Panc1 (cell line): ENCODE measurements at regions not wholly inside any gene's neighbourhood (a gene's known extent, or its start where the extent isn't known, plus 50 kb on each side); places are given as distances from the start of the nearest gene placed in this dataset.

Source experiments
- ATAC-seq: fragments of 200-7000 bp; cut with Tn5 transposase; 2 replicates; pipeline ENCODE4 v1.9.1; 2020; ENCODE audit warnings: mild to moderate bottlenecking, moderate library complexity
- BruUV-seq: library from RNA; stranded (reverse); fragments of 400-500 nt; replicated peaks from 2 replicates; lab custom pipeline; 2021; lab: Mats Ljungman, UMichigan
- CTCF ChIA-PET: fragments of 300-600 bp; sonication (Branson Sonifier 250); formaldehyde crosslinking; loops from one replicate; lab custom pipeline; 2022; ENCODE audit warnings: antibody characterized with exemption; lab: Charles Lee
- POLR2A ChIA-PET: fragments of 300-600 bp; sonication (Branson Sonifier 250); formaldehyde crosslinking; loops from one replicate; lab custom pipeline; 2022; ENCODE audit warnings: antibody characterized with exemption; lab: Charles Lee
- DNase-seq: peaks from one replicate; pipeline ENCODE4 v3.0.0-alpha.2; 2010; ENCODE audit warnings: low read depth, low spot score
- H3K27ac ChIP-seq: 2 replicates; pipeline ENCODE4 v1.5.1; 2011; ENCODE audit warnings: mild to moderate bottlenecking, low read length, inconsistent platforms
- H3K27me3 ChIP-seq: fragments of 200-500 bp; sonication (Bioruptor generic); 2 replicates; pipeline ENCODE4 v1.6.0; 2014; ENCODE audit warnings: low read length, inconsistent platforms; ENCODE audit not compliant: control insufficient read depth, insufficient read depth
- H3K36me3 ChIP-seq: fragments of 200-500 bp; sonication (Bioruptor generic); 2 replicates; pipeline ENCODE4 v1.5.1; 2014; ENCODE audit warnings: inconsistent platforms, mild to moderate bottlenecking, low read length, moderate library complexity; ENCODE audit not compliant: control insufficient read depth, insufficient read depth
- H3K4me1 ChIP-seq: 2 replicates; pipeline ENCODE4 v1.5.1; 2011; ENCODE audit warnings: inconsistent platforms, mild to moderate bottlenecking, low read length, moderate library complexity; ENCODE audit not compliant: control insufficient read depth, insufficient read depth
- H3K4me3 ChIP-seq, 2 experiments: 2 replicates each; pipeline ENCODE4 v1.5.1; 2011 to 2012; ENCODE audit warnings: low read depth in 2 of 2, low read length in 2 of 2, mild to moderate bottlenecking in 2 of 2, inconsistent platforms in 1 of 2, moderate library complexity in 1 of 2
- H3K9me3 ChIP-seq: fragments of 200-500 bp; sonication (Bioruptor generic); 2 replicates; pipeline ENCODE4 v1.5.1; 2014; ENCODE audit warnings: low read depth, mild to moderate bottlenecking, inconsistent platforms, low read length, moderate library complexity; ENCODE audit not compliant: control insufficient read depth, insufficient read depth
- POLR2AphosphoS5 ChIP-seq: IDR thresholded peaks from 2 replicates; pipeline ENCODE4 v1.6.1; 2012; ENCODE audit warnings: mild to moderate bottlenecking, low read depth, low read length, moderate library complexity
- SIN3A ChIP-seq: IDR thresholded peaks from 2 replicates; pipeline ENCODE4 v1.6.1; 2012; ENCODE audit warnings: low read depth, mild to moderate bottlenecking, low read length, moderate library complexity, borderline replicate concordance; ENCODE audit not compliant: insufficient read depth
- TCF7L2 ChIP-seq: IDR thresholded peaks from 2 replicates; pipeline ENCODE4 v1.6.1; 2011; ENCODE audit warnings: mild to moderate bottlenecking, low read depth, low read length, inconsistent platforms
- in situ Hi-C: cut with HindIII; loops from 2 replicates; pipeline ENCODE4 v1.10.0; 2016; ENCODE audit warnings: low sequenced_read_pairs, low pct_unique_long_range_greater_than_20kb
- intact Hi-C: fragments of 100-400 bp; cut with micrococcal nuclease; formaldehyde crosslinking; loops from one replicate; pipeline ENCODE4 v1.10.0; 2022; ENCODE audit not compliant: unreplicated experiment
- TF ChIP-seq, protein P1 (sequence below), 2 experiments: IDR thresholded peaks; 2 replicates each; pipeline ENCODE4 v1.6.1; 2011 to 2012; ENCODE audit warnings: low read depth in 2 of 2, control low read depth in 1 of 2, low read length in 1 of 2, mild to moderate bottlenecking in 1 of 2, moderate library complexity in 1 of 2; ENCODE audit not compliant: insufficient read depth in 1 of 2
- TF ChIP-seq, protein P2 (sequence below): fragments of 450-650 bp; IDR thresholded peaks from 2 replicates; pipeline ENCODE4 v1.5.1; 2017; ENCODE audit warnings: mild to moderate bottlenecking

DNA sequence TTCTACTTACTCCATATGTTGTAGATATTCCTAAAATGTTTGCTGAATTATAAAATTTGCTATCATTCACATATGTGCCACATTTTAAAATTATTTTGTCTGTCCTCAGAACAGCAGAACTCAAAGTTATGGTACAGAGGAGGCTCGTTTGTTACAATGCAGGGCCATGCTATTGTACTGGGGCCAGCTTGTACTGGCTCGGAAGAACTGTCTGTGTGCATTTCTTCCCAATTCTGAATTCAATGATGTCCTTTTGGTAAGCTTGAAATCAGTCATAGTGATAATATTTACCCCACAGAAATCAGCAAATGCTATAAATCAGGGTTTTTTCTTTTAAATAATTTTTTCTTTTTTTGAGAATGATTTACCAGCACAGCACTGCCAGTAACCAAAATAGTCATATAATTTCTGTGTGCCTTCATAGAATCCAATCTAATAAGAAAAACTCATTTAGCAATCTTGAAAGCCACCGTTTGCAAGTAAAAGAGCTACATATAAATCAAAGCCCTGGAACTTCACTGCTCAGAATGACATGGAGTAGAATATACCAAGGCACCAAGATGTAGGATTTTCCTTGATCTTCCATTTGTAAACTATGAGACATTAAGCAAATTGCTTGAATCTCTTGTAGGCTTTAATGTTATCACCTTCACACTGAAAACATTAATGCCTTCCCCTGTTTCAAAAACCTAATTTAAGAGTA, 90.7 kb upstream of the EPHA4 start:
- no peaks in the 10 kb centered on the region for H3K27me3 ChIP-seq
- ATAC-seq (no peak), DNase-seq (no peak)
- intact Hi-C loops (no loop called here), in situ Hi-C loops (no loop called here)
- no TSS peak for BruUV-seq
- no peak overlapping the region for H3K27ac ChIP-seq
- TF ChIP-seq TCF7L2, result no peak
- TF ChIP-seq, protein P1, sequence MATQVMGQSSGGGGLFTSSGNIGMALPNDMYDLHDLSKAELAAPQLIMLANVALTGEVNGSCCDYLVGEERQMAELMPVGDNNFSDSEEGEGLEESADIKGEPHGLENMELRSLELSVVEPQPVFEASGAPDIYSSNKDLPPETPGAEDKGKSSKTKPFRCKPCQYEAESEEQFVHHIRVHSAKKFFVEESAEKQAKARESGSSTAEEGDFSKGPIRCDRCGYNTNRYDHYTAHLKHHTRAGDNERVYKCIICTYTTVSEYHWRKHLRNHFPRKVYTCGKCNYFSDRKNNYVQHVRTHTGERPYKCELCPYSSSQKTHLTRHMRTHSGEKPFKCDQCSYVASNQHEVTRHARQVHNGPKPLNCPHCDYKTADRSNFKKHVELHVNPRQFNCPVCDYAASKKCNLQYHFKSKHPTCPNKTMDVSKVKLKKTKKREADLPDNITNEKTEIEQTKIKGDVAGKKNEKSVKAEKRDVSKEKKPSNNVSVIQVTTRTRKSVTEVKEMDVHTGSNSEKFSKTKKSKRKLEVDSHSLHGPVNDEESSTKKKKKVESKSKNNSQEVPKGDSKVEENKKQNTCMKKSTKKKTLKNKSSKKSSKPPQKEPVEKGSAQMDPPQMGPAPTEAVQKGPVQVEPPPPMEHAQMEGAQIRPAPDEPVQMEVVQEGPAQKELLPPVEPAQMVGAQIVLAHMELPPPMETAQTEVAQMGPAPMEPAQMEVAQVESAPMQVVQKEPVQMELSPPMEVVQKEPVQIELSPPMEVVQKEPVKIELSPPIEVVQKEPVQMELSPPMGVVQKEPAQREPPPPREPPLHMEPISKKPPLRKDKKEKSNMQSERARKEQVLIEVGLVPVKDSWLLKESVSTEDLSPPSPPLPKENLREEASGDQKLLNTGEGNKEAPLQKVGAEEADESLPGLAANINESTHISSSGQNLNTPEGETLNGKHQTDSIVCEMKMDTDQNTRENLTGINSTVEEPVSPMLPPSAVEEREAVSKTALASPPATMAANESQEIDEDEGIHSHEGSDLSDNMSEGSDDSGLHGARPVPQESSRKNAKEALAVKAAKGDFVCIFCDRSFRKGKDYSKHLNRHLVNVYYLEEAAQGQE (IDR thresholded peaks at IDR 0.05; ENCODE audit: insufficient read depth in 1 of 2, low read depth in 2 of 2, low read length in 1 of 2), result no peak
- TF ChIP-seq, protein P2, sequence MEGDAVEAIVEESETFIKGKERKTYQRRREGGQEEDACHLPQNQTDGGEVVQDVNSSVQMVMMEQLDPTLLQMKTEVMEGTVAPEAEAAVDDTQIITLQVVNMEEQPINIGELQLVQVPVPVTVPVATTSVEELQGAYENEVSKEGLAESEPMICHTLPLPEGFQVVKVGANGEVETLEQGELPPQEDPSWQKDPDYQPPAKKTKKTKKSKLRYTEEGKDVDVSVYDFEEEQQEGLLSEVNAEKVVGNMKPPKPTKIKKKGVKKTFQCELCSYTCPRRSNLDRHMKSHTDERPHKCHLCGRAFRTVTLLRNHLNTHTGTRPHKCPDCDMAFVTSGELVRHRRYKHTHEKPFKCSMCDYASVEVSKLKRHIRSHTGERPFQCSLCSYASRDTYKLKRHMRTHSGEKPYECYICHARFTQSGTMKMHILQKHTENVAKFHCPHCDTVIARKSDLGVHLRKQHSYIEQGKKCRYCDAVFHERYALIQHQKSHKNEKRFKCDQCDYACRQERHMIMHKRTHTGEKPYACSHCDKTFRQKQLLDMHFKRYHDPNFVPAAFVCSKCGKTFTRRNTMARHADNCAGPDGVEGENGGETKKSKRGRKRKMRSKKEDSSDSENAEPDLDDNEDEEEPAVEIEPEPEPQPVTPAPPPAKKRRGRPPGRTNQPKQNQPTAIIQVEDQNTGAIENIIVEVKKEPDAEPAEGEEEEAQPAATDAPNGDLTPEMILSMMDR, result no peak
- TF ChIP-seq SIN3A, result no peak
- TF ChIP-seq POLR2AphosphoS5, result no peak
- no peak overlapping the region for H3K4me3 ChIP-seq
- no peaks in the 10 kb centered on the region for H3K9me3 ChIP-seq
- H3K4me1 ChIP-seq, result no peaks in the 10 kb centered on the region
- ChIA-PET CTCF (no interaction called here), POLR2A (interaction anchor here (0.6 kb wide), 1 partner anchor 102 kb away, joined by 3 read pairs; no protein-coding TSS in a partner anchor)
- H3K36me3 ChIP-seq, result no peaks in the 10 kb centered on the region

DNA sequence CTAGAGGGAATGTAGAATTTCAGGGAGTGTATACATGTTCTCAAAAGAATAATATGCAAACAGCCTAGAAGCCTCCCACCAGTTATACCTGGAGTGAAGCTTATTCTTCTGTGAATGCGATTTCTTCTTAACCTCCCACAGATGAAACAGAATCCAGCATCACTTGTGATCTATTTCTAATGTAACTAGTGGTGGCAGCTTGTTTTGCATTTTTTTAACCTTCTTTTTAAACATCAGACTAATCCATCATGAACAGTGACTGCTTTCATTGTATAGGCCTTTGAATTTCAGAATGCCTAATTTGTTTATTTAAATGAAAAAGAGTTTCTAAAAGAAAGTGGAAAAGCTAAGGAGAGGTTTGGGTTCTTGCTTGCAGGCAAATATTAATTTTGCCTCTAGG, 85.7 kb upstream of the EPHA4 start:
- Histone ChIP-seq H3K4me1 (no peaks in the 10 kb centered on the region), H3K27me3 (no peaks in the 10 kb centered on the region), H3K4me3 (no peak overlapping the region), H3K27ac (no peak overlapping the region), H3K9me3 (no peaks in the 10 kb centered on the region), H3K36me3 (no peaks in the 10 kb centered on the region)
- DNase-seq, result no peak
- ChIA-PET CTCF (no interaction called here), POLR2A (no interaction called here)
- in situ Hi-C loops (no loop called here), intact Hi-C loops (no loop called here)
- TF ChIP-seq TCF7L2 (no peak), POLR2AphosphoS5 (no peak), SIN3A (no peak)
- TF ChIP-seq, protein P2, result no peak
- TF ChIP-seq, protein P1 (IDR thresholded peaks at IDR 0.05; ENCODE audit: insufficient read depth in 1 of 2, low read depth in 2 of 2, low read length in 1 of 2), result no peak
- no TSS peak for BruUV-seq
- ATAC-seq, result no peak
